Renal pelvis (tissue), 1 donor: ENCODE measurements at regions not wholly inside any gene's neighbourhood (a gene's known extent, or its start where the extent isn't known, plus 50 kb on each side); places are given as distances from the start of the nearest gene placed in this dataset.

Experiments used
- DNase-seq: peaks from one replicate; pipeline ENCODE4 v3.0.0-alpha.2; 2013

- no peak for DNase-seq
Observed at GRCh38 chr6:43869792-43870659, 100.0 kb downstream of the VEGFA start.

GRCh38 chr6:43869079-43869710 lies 99.2 kb downstream of the VEGFA start:
- no peak for DNase-seq

- no peak for DNase-seq
Observed at GRCh38 chr6:43868467-43868866, 98.5 kb downstream of the VEGFA start.

GRCh38 chr6:43867996-43868395 lies 98.0 kb downstream of the VEGFA start:
- no peak for DNase-seq

GRCh38 chr6:43867246-43867645 lies 97.2 kb downstream of the VEGFA start:
- DNase-seq: no peak

- peak; percentile 90 for DNase-seq
Observed at GRCh38 chr6:43865932-43866645, 96.1 kb downstream of the VEGFA start.

GRCh38 chr6:43865086-43865485 lies 95.1 kb downstream of the VEGFA start:
- DNase-seq: no peak

GRCh38 chr6:43862925-43863324 lies 92.9 kb downstream of the VEGFA start:
- DNase-seq: no peak

GRCh38 chr6:43861212-43861894 lies 91.3 kb downstream of the VEGFA start:
- no peak for DNase-seq

GRCh38 chr6:43860285-43860684 lies 90.3 kb downstream of the VEGFA start:
- DNase-seq: no peak

GRCh38 chr6:43859213-43859612 lies 89.2 kb downstream of the VEGFA start:
- DNase-seq: no peak

GRCh38 chr6:43858161-43859153 lies 88.4 kb downstream of the VEGFA start:
- no peak for DNase-seq

- no peak for DNase-seq
Observed at GRCh38 chr6:43856005-43856765, 86.2 kb downstream of the VEGFA start.

GRCh38 chr6:43855247-43855646 lies 85.2 kb downstream of the VEGFA start:
- DNase-seq: no peak

GRCh38 chr6:43853066-43853650 lies 83.1 kb downstream of the VEGFA start:
- DNase-seq: no peak

GRCh38 chr6:43852350-43852864 lies 82.4 kb downstream of the VEGFA start:
- no peak for DNase-seq

GRCh38 chr6:43851204-43851865 lies 81.3 kb downstream of the VEGFA start:
- DNase-seq: no peak

GRCh38 chr6:43850314-43851203 lies 80.5 kb downstream of the VEGFA start:
- DNase-seq: no peak
